ENCODE measurements at regions not wholly inside any gene's neighbourhood (a gene's known extent, or its start where the extent isn't known, plus 50 kb on each side); places are given as distances from the start of the nearest gene placed in this dataset.

DNA sequence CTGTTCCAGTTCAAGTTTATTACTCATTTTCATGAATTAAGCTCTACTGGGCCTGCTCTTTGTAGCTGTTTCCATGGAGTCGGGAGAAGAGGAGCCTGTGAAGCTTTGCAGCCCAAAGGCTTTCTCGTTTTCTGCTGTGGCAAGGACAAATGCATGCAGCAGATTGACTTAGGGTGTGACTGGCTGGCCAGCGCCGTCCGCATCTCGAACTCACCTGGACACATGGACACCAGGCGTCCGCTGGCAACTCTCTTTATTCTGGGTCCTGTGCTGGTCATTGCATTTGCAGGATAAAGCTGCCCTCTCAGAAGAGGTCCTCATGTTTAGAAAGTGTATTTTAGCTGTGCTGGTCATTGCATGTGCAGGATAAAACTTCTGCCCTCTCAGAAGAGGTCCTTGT lies 350.4 kb downstream of the TMEM121 start:
- TF ChIP-seq POLR2A (IDR thresholded peaks at IDR 0.05; ENCODE audit: low read depth, low read length) (no peak), TAF1 (IDR thresholded peaks at IDR 0.05; ENCODE audit: borderline replicate concordance, low read depth, low read length) (no peak), POLR2AphosphoS5 (IDR thresholded peaks at IDR 0.05; ENCODE audit: low read depth, low read length) (no peak)
